HepG2 (cell line): ENCODE measurements at regions not wholly inside any gene's neighbourhood (a gene's known extent, or its start where the extent isn't known, plus 50 kb on each side); places are given as distances from the start of the nearest gene placed in this dataset.
A peak's percentile ranks its signal among the peaks of the same experiment; 100 is the strongest.

ENCODE experiments used
- ASH2L ChIP-seq: fragments of 300-600, 200-600 bp; sonication (generic); IDR thresholded peaks from 2 replicates; pipeline ENCODE4 v1.7.0; 2017; ENCODE audit warnings: low read depth, mild to moderate bottlenecking, moderate library complexity, mixed read lengths, low read length; ENCODE audit not compliant: insufficient read length
- ELF1 ChIP-seq: sonication (generic); formaldehyde crosslinking; IDR thresholded peaks from 2 replicates; pipeline ENCODE4 v1.4.0; 2020; ENCODE audit warnings: missing genetic modification reagents
- GATAD2A ChIP-seq: IDR thresholded peaks from 2 replicates; pipeline ENCODE4 v1.6.1; 2016
- HNRNPH1 ChIP-seq: fragments of 200-400 bp; formaldehyde crosslinking; optimal IDR thresholded peaks from 2 replicates; pipeline ENCODE3; 2017; ENCODE audit warnings: mild to moderate bottlenecking, low read depth, low read length
- HOXA7 ChIP-seq: sonication (generic); formaldehyde crosslinking; IDR thresholded peaks from 2 replicates; pipeline ENCODE4 v1.8.1; 2022; ENCODE audit warnings: mild to moderate bottlenecking, missing genetic modification reagents, moderate library complexity
- MED8 ChIP-seq: sonication (generic); formaldehyde crosslinking; IDR thresholded peaks from 2 replicates; pipeline ENCODE4 v1.8.1; 2023; ENCODE audit warnings: mild to moderate bottlenecking, missing genetic modification reagents; ENCODE audit not compliant: insufficient replicate concordance
- NFATC3 ChIP-seq: sonication (generic); formaldehyde crosslinking; IDR thresholded peaks from 2 replicates; pipeline ENCODE4 v1.5.1; 2020; ENCODE audit warnings: mild to moderate bottlenecking, missing genetic modification reagents
- SMC3 ChIP-seq: IDR thresholded peaks from 2 replicates; pipeline ENCODE4 v1.6.1; 2011; ENCODE audit warnings: low read length, improper control_type of control experiment
- ZNF235 ChIP-seq: sonication (generic); formaldehyde crosslinking; IDR thresholded peaks from 2 replicates; pipeline ENCODE4 v1.8.1; 2023; ENCODE audit warnings: mild to moderate bottlenecking, missing genetic modification reagents, borderline replicate concordance
- ZNF282 ChIP-seq: fragments of 450-650 bp; IDR thresholded peaks from 2 replicates; pipeline ENCODE4 v1.6.1; 2018; ENCODE audit not compliant: partially characterized antibody
- ZNF296 ChIP-seq: sonication (generic); formaldehyde crosslinking; conservative IDR thresholded peaks from 2 replicates; pipeline ENCODE4 v1.5.0; 2020; ENCODE audit warnings: mild to moderate bottlenecking, missing genetic modification reagents
- TF ChIP-seq, protein P1 (sequence below): sonication (generic); formaldehyde crosslinking; IDR thresholded peaks from 2 replicates; pipeline ENCODE4 v1.5.1; 2020; ENCODE audit warnings: mild to moderate bottlenecking, missing genetic modification reagents, borderline replicate concordance
- TF ChIP-seq, protein P2 (sequence below): sonication (generic); formaldehyde crosslinking; conservative IDR thresholded peaks from 2 replicates; pipeline ENCODE4 v1.4.0; 2020; ENCODE audit warnings: mild to moderate bottlenecking, missing genetic modification reagents, moderate library complexity
- TF ChIP-seq, protein P3 (sequence below): IDR thresholded peaks from 2 replicates; pipeline ENCODE4 v1.4.0; 2020; ENCODE audit warnings: mild to moderate bottlenecking, missing genetic modification reagents
- TF ChIP-seq, protein P4 (sequence below), 2 experiments: fragments of 450-650 bp in 1 of 2; sonication (generic) in 1 of 2; formaldehyde crosslinking; IDR thresholded peaks; 2 replicates each; pipeline versions ENCODE4 v1.5.0 to v1.8.0; 2020 to 2022; ENCODE audit warnings: mild to moderate bottlenecking in 1 of 2, missing genetic modification reagents in 1 of 2

DNA sequence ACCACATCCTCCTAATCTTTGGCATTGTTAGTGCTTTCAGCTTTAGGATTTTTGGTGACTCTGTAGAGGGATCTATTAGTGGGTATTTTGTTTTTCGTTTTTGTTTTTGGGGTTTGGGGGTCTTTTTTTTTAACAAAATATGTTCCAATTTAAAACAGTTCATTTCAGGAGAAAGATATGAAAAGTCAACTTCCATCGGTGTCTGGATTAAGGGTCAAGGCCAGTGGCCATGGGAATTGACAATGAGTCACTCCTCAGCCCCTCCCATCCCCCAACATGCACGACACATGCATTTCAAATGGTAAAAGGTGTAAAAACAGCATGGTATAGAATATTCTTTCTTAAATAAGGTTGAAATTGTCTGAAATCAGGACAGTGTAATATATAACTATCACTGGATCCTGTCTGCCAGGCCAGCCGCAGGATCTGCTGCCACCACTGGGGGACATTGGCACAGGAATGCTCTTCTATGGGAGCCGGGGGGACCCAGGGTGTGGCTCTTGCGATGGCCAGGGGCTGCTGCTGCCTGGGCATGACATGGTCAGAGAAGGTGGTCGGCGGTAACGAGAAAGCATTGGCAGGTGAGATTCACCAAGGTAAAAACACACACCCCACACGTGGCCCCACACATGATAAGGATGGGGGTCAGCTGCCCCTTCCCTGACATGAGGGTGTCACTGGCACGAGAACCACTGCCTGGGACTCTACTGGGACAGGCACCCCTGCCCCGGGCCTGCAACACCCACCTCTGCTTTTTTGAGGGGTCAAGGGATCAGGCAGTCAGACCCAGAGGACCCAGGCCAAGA, 126.2 kb upstream of the KCTD7 start (continued):
- TF ChIP-seq, protein P1, sequence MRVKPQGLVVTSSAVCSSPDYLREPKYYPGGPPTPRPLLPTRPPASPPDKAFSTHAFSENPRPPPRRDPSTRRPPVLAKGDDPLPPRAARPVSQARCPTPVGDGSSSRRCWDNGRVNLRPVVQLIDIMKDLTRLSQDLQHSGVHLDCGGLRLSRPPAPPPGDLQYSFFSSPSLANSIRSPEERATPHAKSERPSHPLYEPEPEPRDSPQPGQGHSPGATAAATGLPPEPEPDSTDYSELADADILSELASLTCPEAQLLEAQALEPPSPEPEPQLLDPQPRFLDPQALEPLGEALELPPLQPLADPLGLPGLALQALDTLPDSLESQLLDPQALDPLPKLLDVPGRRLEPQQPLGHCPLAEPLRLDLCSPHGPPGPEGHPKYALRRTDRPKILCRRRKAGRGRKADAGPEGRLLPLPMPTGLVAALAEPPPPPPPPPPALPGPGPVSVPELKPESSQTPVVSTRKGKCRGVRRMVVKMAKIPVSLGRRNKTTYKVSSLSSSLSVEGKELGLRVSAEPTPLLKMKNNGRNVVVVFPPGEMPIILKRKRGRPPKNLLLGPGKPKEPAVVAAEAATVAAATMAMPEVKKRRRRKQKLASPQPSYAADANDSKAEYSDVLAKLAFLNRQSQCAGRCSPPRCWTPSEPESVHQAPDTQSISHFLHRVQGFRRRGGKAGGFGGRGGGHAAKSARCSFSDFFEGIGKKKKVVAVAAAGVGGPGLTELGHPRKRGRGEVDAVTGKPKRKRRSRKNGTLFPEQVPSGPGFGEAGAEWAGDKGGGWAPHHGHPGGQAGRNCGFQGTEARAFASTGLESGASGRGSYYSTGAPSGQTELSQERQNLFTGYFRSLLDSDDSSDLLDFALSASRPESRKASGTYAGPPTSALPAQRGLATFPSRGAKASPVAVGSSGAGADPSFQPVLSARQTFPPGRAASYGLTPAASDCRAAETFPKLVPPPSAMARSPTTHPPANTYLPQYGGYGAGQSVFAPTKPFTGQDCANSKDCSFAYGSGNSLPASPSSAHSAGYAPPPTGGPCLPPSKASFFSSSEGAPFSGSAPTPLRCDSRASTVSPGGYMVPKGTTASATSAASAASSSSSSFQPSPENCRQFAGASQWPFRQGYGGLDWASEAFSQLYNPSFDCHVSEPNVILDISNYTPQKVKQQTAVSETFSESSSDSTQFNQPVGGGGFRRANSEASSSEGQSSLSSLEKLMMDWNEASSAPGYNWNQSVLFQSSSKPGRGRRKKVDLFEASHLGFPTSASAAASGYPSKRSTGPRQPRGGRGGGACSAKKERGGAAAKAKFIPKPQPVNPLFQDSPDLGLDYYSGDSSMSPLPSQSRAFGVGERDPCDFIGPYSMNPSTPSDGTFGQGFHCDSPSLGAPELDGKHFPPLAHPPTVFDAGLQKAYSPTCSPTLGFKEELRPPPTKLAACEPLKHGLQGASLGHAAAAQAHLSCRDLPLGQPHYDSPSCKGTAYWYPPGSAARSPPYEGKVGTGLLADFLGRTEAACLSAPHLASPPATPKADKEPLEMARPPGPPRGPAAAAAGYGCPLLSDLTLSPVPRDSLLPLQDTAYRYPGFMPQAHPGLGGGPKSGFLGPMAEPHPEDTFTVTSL (CRISPR knock-in tag): peak; percentile 79; the same call in 1 of the 2 replicates
- TF ChIP-seq, protein P2, sequence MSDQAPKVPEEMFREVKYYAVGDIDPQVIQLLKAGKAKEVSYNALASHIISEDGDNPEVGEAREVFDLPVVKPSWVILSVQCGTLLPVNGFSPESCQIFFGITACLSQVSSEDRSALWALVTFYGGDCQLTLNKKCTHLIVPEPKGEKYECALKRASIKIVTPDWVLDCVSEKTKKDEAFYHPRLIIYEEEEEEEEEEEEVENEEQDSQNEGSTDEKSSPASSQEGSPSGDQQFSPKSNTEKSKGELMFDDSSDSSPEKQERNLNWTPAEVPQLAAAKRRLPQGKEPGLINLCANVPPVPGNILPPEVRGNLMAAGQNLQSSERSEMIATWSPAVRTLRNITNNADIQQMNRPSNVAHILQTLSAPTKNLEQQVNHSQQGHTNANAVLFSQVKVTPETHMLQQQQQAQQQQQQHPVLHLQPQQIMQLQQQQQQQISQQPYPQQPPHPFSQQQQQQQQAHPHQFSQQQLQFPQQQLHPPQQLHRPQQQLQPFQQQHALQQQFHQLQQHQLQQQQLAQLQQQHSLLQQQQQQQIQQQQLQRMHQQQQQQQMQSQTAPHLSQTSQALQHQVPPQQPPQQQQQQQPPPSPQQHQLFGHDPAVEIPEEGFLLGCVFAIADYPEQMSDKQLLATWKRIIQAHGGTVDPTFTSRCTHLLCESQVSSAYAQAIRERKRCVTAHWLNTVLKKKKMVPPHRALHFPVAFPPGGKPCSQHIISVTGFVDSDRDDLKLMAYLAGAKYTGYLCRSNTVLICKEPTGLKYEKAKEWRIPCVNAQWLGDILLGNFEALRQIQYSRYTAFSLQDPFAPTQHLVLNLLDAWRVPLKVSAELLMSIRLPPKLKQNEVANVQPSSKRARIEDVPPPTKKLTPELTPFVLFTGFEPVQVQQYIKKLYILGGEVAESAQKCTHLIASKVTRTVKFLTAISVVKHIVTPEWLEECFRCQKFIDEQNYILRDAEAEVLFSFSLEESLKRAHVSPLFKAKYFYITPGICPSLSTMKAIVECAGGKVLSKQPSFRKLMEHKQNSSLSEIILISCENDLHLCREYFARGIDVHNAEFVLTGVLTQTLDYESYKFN (CRISPR knock-in tag): peak; percentile 90
- TF ChIP-seq SMC3 (no peak), ZNF282 (no peak), GATAD2A (CRISPR knock-in tag) (peak; percentile 80), ZNF235 (CRISPR knock-in tag) (no peak), NFATC3 (CRISPR knock-in tag) (no peak), MED8 (CRISPR knock-in tag) (no peak), ELF1 (no peak), ZNF296 (CRISPR knock-in tag) (no peak), HNRNPH1 (no peak), ASH2L (peak; percentile 77), HOXA7 (CRISPR knock-in tag) (no peak)
- TF ChIP-seq, protein P3, sequence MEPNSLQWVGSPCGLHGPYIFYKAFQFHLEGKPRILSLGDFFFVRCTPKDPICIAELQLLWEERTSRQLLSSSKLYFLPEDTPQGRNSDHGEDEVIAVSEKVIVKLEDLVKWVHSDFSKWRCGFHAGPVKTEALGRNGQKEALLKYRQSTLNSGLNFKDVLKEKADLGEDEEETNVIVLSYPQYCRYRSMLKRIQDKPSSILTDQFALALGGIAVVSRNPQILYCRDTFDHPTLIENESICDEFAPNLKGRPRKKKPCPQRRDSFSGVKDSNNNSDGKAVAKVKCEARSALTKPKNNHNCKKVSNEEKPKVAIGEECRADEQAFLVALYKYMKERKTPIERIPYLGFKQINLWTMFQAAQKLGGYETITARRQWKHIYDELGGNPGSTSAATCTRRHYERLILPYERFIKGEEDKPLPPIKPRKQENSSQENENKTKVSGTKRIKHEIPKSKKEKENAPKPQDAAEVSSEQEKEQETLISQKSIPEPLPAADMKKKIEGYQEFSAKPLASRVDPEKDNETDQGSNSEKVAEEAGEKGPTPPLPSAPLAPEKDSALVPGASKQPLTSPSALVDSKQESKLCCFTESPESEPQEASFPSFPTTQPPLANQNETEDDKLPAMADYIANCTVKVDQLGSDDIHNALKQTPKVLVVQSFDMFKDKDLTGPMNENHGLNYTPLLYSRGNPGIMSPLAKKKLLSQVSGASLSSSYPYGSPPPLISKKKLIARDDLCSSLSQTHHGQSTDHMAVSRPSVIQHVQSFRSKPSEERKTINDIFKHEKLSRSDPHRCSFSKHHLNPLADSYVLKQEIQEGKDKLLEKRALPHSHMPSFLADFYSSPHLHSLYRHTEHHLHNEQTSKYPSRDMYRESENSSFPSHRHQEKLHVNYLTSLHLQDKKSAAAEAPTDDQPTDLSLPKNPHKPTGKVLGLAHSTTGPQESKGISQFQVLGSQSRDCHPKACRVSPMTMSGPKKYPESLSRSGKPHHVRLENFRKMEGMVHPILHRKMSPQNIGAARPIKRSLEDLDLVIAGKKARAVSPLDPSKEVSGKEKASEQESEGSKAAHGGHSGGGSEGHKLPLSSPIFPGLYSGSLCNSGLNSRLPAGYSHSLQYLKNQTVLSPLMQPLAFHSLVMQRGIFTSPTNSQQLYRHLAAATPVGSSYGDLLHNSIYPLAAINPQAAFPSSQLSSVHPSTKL: peak; percentile 77
- TF ChIP-seq, protein P4, sequence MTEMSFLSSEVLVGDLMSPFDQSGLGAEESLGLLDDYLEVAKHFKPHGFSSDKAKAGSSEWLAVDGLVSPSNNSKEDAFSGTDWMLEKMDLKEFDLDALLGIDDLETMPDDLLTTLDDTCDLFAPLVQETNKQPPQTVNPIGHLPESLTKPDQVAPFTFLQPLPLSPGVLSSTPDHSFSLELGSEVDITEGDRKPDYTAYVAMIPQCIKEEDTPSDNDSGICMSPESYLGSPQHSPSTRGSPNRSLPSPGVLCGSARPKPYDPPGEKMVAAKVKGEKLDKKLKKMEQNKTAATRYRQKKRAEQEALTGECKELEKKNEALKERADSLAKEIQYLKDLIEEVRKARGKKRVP (CRISPR knock-in tag; IDR thresholded peaks at IDR 0.05): peak in 1 of 2 experiments; percentile 37; a peak in 1 of 4 replicates
